H1 (cell line): ENCODE measurements at regions not wholly inside any gene's neighbourhood (a gene's known extent, or its start where the extent isn't known, plus 50 kb on each side); places are given as distances from the start of the nearest gene placed in this dataset.

Source experiments
- CTCF ChIA-PET: fragments of 300-600 bp; sonication (Branson Sonifier 250); formaldehyde crosslinking; loops from one replicate; lab custom pipeline; 2021; ENCODE audit not compliant: partially characterized antibody; lab: Charles Lee
- POLR2A ChIA-PET: fragments of 300-600 bp; sonication (Branson Sonifier 250); formaldehyde crosslinking; loops from one replicate; lab custom pipeline; 2021; ENCODE audit warnings: inconsistent platforms; ENCODE audit not compliant: partially characterized antibody; lab: Charles Lee
- DNase-seq, 2 experiments: peaks; one replicate each; pipeline versions ENCODE4 v3.0.0 to v3.0.0-alpha.2; 2010 to 2022; ENCODE audit warnings: low spot score in 2 of 2, low read depth in 1 of 2, mixed read lengths in 1 of 2
- FAIRE-seq: peaks from 2 replicates; lab custom pipeline; 2011; peaks lifted over from hg19 to GRCh38; lab: Jason Lieb, UNC
- H2AFZ ChIP-seq: 2 replicates; pipeline ENCODE4 v1.8.1; 2012; ENCODE audit warnings: low read length, inconsistent platforms
- H2AK5ac ChIP-seq: 2 replicates; pipeline ENCODE4 v1.6.1; 2013; ENCODE audit warnings: low read depth, low read length
- H2BK120ac ChIP-seq: replicated peaks from 2 replicates; pipeline ENCODE3; 2013; ENCODE audit warnings: low read depth, low read length, inconsistent platforms
- H2BK12ac ChIP-seq: 2 replicates; pipeline ENCODE4 v1.6.1; 2013; ENCODE audit warnings: low read depth, low read length
- H2BK15ac ChIP-seq: 2 replicates; pipeline ENCODE4 v1.6.1; 2013; ENCODE audit warnings: low read length
- H2BK20ac ChIP-seq: 2 replicates; pipeline ENCODE4 v1.6.1; 2013; ENCODE audit warnings: low read length
- H2BK5ac ChIP-seq: 2 replicates; pipeline ENCODE4 v1.6.1; 2013; ENCODE audit warnings: low read depth, low read length
- H3K14ac ChIP-seq: 2 replicates; pipeline ENCODE4 v1.6.1; 2013; ENCODE audit warnings: inconsistent platforms; ENCODE audit not compliant: insufficient read length
- H3K18ac ChIP-seq: 2 replicates; pipeline ENCODE4 v1.6.1; 2013; ENCODE audit warnings: low read length; ENCODE audit errors: extremely low read depth
- H3K23ac ChIP-seq: 2 replicates; pipeline ENCODE4 v1.6.1; 2013; ENCODE audit warnings: inconsistent platforms; ENCODE audit not compliant: insufficient read length
- H3K23me2 ChIP-seq: 2 replicates; pipeline ENCODE4 v1.6.1; 2013; ENCODE audit warnings: low read depth, low read length
- H3K27ac ChIP-seq: 2 replicates; pipeline ENCODE4 v1.6.1; 2011; ENCODE audit warnings: low read depth, low read length, inconsistent platforms
- H3K27me3 ChIP-seq, 4 experiments: replicated peaks in 1 of 4; 1 replicate in 1 of 4; 2 replicates in 3 of 4; pipeline versions ENCODE4 v1.6.1 to v1.8.1; 2011 to 2013; ENCODE audit warnings: low read length in 3 of 4, mild to moderate bottlenecking in 3 of 4, inconsistent platforms in 2 of 4, mixed read lengths in 2 of 4, moderate library complexity in 1 of 4; ENCODE audit not compliant: control insufficient read depth in 3 of 4, insufficient read depth in 3 of 4; ENCODE audit errors: extremely low read depth in 1 of 4
- H3K36me3 ChIP-seq, 4 experiments: 2 replicates each; pipeline versions ENCODE4 v1.6.1 to v1.8.1; 2011 to 2013; ENCODE audit warnings: mild to moderate bottlenecking in 4 of 4, low read length in 3 of 4, moderate library complexity in 2 of 4, control low read depth in 1 of 4, inconsistent platforms in 1 of 4; ENCODE audit not compliant: insufficient read depth in 4 of 4, control insufficient read depth in 2 of 4
- H3K4ac ChIP-seq: replicated peaks from 2 replicates; pipeline ENCODE3; 2013; ENCODE audit warnings: low read length, low read depth, mixed read lengths, inconsistent platforms; ENCODE audit not compliant: insufficient read length
- H3K4me1 ChIP-seq, 4 experiments: replicated peaks in 1 of 4; 1 replicate in 1 of 4; 2 replicates in 3 of 4; pipeline versions ENCODE4 v1.6.1 to v1.8.1; 2011 to 2013; ENCODE audit warnings: low read length in 3 of 4, inconsistent platforms in 2 of 4, mixed read lengths in 1 of 4; ENCODE audit not compliant: insufficient read depth in 4 of 4, control insufficient read depth in 3 of 4
- H3K4me2 ChIP-seq, 2 experiments: 2 replicates each; pipeline versions ENCODE4 v1.6.1 to v1.8.1; 2011 to 2013; ENCODE audit warnings: low read depth in 2 of 2, low read length in 2 of 2, control low read depth in 1 of 2, inconsistent platforms in 1 of 2, mild to moderate bottlenecking in 1 of 2; ENCODE audit not compliant: insufficient read depth in 1 of 2
- H3K4me3 ChIP-seq, 4 experiments: fragments of 200-600, 300-600 bp in 1 of 4; sonication (generic), shearing (Covaris generic), sonication (Bioruptor Twin) in 1 of 4; 2 replicates each; pipeline versions ENCODE4 v1.5.1 to v1.8.1; 2011 to 2016; ENCODE audit warnings: low read length in 4 of 4, low read depth in 3 of 4, control low read depth in 2 of 4, inconsistent platforms in 2 of 4, mild to moderate bottlenecking in 2 of 4, mixed read lengths in 1 of 4, moderate library complexity in 1 of 4; ENCODE audit not compliant: insufficient read depth in 2 of 4; ENCODE audit errors: extremely low read depth in 1 of 4
- H3K56ac ChIP-seq: replicated peaks from 2 replicates; pipeline ENCODE3; 2013; ENCODE audit warnings: low read depth, mild to moderate bottlenecking, mixed read lengths, low read length, inconsistent platforms; ENCODE audit not compliant: insufficient read length
- H3K79me1 ChIP-seq: 2 replicates; pipeline ENCODE4 v1.6.1; 2013; ENCODE audit warnings: low read depth, low read length, control low read depth
- H3K79me2 ChIP-seq, 2 experiments: 2 replicates each; pipeline versions ENCODE4 v1.6.1 to v1.8.1; 2012 to 2013; ENCODE audit warnings: low read length in 2 of 2, mild to moderate bottlenecking in 2 of 2, inconsistent platforms in 1 of 2; ENCODE audit not compliant: insufficient read depth in 2 of 2, control insufficient read depth in 1 of 2
- H3K9ac ChIP-seq, 4 experiments: replicated peaks in 1 of 4; 1 replicate in 1 of 4; 2 replicates in 3 of 4; pipeline versions ENCODE4 v1.6.1 to v1.8.1; 2011 to 2013; ENCODE audit warnings: low read depth in 3 of 4, low read length in 3 of 4, control low read depth in 2 of 4, mild to moderate bottlenecking in 2 of 4, moderate library complexity in 2 of 4, inconsistent platforms in 1 of 4; ENCODE audit errors: extremely low read depth in 1 of 4
- H3K9me3 ChIP-seq, 2 experiments: 2 replicates each; pipeline versions ENCODE4 v1.6.1 to v1.8.1; 2012 to 2013; ENCODE audit warnings: mild to moderate bottlenecking in 2 of 2, moderate library complexity in 2 of 2, control low read depth in 1 of 2, inconsistent platforms in 1 of 2, low read depth in 1 of 2, low read length in 1 of 2, mixed read lengths in 1 of 2; ENCODE audit not compliant: insufficient read depth in 2 of 2
- H4K20me1 ChIP-seq, 2 experiments: replicated peaks in 1 of 2; 2 replicates each; pipeline versions ENCODE3 to v1.8.1; 2011 to 2013; ENCODE audit warnings: inconsistent platforms in 2 of 2, low read length in 2 of 2, mild to moderate bottlenecking in 1 of 2; ENCODE audit not compliant: insufficient read depth in 2 of 2, control insufficient read depth in 1 of 2
- H4K5ac ChIP-seq: 2 replicates; pipeline ENCODE4 v1.6.1; 2013; ENCODE audit warnings: low read length, low read depth, mixed read lengths, inconsistent platforms; ENCODE audit not compliant: insufficient read length
- H4K8ac ChIP-seq: 2 replicates; pipeline ENCODE4 v1.8.0; 2013; ENCODE audit warnings: mild to moderate bottlenecking, moderate library complexity, low read length, inconsistent platforms; ENCODE audit not compliant: insufficient read depth; ENCODE audit errors: extremely low read depth
- H4K91ac ChIP-seq: replicated peaks from 2 replicates; pipeline ENCODE3; 2013; ENCODE audit warnings: low read length, mixed read lengths, inconsistent platforms; ENCODE audit not compliant: insufficient read length
- BRCA1 ChIP-seq: IDR thresholded peaks from 2 replicates; pipeline ENCODE4 v1.6.1; 2012; ENCODE audit warnings: low read depth, low read length, improper control_type of control experiment
- CBX8 ChIP-seq: fragments of 300-800, 300-1000 bp; sonication (generic); IDR thresholded peaks from 2 replicates; pipeline ENCODE4 v1.7.1; 2016; ENCODE audit warnings: low read depth, low read length, borderline replicate concordance
- CEBPB ChIP-seq: IDR thresholded peaks from 2 replicates; pipeline ENCODE4 v1.6.1; 2012; ENCODE audit warnings: low read depth, low read length
- FOSL1 ChIP-seq: IDR thresholded peaks from 2 replicates; pipeline ENCODE4 v1.6.1; 2011; ENCODE audit warnings: mild to moderate bottlenecking, low read depth, low read length, moderate library complexity; ENCODE audit not compliant: insufficient read depth
- GABPA ChIP-seq: IDR thresholded peaks from 2 replicates; pipeline ENCODE4 v1.6.1; 2011; ENCODE audit warnings: mild to moderate bottlenecking, low read length, moderate library complexity, borderline replicate concordance; ENCODE audit not compliant: insufficient read depth
- KDM5A ChIP-seq: fragments of 200-600 bp; IDR thresholded peaks from 2 replicates; pipeline ENCODE4 v1.7.1; 2012; ENCODE audit warnings: mild to moderate bottlenecking, low read length, inconsistent platforms, mixed read lengths
- SP2 ChIP-seq: IDR thresholded peaks from 2 replicates; pipeline ENCODE4 v1.6.1; 2012; ENCODE audit warnings: mild to moderate bottlenecking, low read length, inconsistent platforms
- SRF ChIP-seq: IDR thresholded peaks from 2 replicates; pipeline ENCODE4 v1.6.1; 2011; ENCODE audit warnings: mild to moderate bottlenecking, low read depth, low read length, moderate library complexity

- H3K27ac ChIP-seq, result no peak overlapping the region
- H2BK5ac ChIP-seq, result no peak overlapping the region
- TF ChIP-seq FOSL1 (no peak), CBX8 (no peak), SP2 (no peak), GABPA (no peak), BRCA1 (no peak), SRF (no peak), KDM5A (no peak), CEBPB (no peak)
- FAIRE-seq (no peak), DNase-seq (no peak)
- H2AK5ac ChIP-seq, result no peak overlapping the region
- ChIA-PET CTCF (no interaction called here), POLR2A (no interaction called here)
- H4K20me1 ChIP-seq, result no peaks in the 10 kb centered on the region
- H3K79me2 ChIP-seq, result no peaks in the 10 kb centered on the region
- H2BK12ac ChIP-seq, result no peak overlapping the region
- H3K4ac ChIP-seq, result no peak overlapping the region
- H2AFZ ChIP-seq, result no peak overlapping the region
- H3K14ac ChIP-seq, result no peak overlapping the region
- no peak overlapping the region for H3K4me2 ChIP-seq
- no peak overlapping the region for H4K91ac ChIP-seq
- no peaks in the 10 kb centered on the region for H3K79me1 ChIP-seq
- no peak overlapping the region for H2BK120ac ChIP-seq
- no peaks in the 10 kb centered on the region for H3K27me3 ChIP-seq
- H3K56ac ChIP-seq, result no peak overlapping the region
- H3K36me3 ChIP-seq, result no peaks in the 10 kb centered on the region
- H3K9ac ChIP-seq, result no peak overlapping the region
- no peak overlapping the region for H4K8ac ChIP-seq
- H3K9me3 ChIP-seq, result no peaks in the 10 kb centered on the region
- no peak overlapping the region for H2BK20ac ChIP-seq
- H2BK15ac ChIP-seq, result no peak overlapping the region
- H3K4me3 ChIP-seq, result no peak overlapping the region
- no peak overlapping the region for H3K18ac ChIP-seq
- no peak overlapping the region for H3K23ac ChIP-seq
- H3K23me2 ChIP-seq, result no peaks in the 10 kb centered on the region
- no peak overlapping the region for H4K5ac ChIP-seq
- no peaks in the 10 kb centered on the region for H3K4me1 ChIP-seq
Measured at GRCh38 chr1:208977012-208977411, 606.5 kb upstream of the CAMK1G start.
